ENCODE measurements at regions not wholly inside any gene's neighbourhood (a gene's known extent, or its start where the extent isn't known, plus 50 kb on each side); places are given as distances from the start of the nearest gene placed in this dataset.
A peak's percentile ranks its signal among the peaks of the same experiment; 100 is the strongest.

DNA sequence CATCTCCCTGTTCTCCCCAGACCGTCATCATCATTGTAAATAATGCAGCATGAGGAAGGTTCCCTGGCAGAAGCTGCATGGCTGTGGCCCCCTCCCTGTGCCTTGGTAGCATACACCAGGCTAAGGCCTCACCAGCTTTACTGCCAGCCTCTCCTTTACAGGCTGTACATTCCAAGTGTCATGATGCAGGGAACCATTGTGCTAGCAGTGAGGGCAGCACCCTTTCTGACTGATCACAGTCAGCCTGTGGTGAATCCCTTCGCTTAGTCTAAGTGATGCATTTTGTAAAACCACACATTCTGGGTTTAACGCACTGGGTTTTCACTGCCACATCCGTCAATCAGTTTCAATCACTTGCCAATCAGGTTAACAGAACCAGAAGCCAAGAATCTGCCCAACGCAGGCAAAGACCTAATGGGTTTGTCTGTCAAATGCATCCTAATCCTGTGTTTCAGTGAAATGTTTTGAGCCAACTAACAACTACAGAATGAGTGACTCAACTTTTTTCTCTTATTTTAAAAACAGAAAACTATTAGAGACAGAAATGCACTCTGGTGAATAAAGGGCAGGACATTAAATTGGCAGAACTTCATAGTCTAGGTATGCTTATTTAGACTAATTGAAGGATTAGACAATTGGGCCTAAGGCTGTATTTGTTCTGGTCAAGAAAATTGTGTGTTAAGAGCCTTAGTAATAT, 225.9 kb upstream of the DPH6 start:
- DNase-seq (ENCODE audit: low spot score), result no peak

- DNase-seq (ENCODE audit: low spot score), result no peak
Observed at GRCh38 chr15:35774653-35775052, 228.7 kb upstream of the DPH6 start.

DNA sequence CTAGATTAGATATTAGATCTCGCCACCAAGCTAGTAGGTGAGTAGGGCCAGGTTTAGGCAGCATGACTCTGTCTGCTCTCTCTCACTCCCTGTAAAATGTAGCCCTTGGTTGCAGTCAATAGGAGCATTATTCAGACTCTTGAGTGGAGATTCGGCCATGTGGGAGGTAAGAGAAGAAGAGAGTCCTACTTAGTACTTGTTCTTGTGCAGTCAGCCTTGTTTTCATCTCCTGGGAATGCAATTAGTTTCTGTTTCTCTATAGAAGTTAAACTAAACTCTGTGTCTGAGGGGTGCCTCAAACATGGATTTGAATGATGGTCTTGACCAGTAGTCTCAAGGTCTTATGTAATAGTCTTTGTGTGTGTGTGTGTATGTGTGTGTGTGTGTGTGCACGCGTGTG, 229.5 kb upstream of the DPH6 start:
- no peak for DNase-seq (ENCODE audit: low spot score)

- DNase-seq (ENCODE audit: low spot score), result no peak
Observed at GRCh38 chr15:35777061-35777460, 231.1 kb upstream of the DPH6 start.

GRCh38 chr15:35783203-35783602, 237.2 kb upstream of the DPH6 start:
- DNase-seq (ENCODE audit: low spot score), result no peak

DNA sequence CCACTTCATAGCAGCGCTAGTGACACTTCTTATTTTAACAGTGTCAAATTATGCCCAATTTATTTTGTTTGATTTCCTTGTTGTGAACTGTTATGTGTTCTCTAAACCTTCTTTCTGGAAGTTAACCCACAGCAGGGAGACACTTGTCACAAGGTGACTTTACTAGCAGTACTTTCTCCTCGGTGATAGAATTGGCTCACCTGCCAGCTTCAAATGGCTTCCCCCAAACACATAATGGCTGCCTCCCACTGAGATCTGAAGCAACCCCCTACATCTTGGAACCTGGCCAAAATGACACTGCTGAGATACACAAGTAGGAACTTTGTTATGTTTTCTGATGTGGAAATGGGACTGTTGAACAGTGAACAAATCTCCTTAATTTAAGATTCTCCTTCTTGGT, 238.8 kb upstream of the DPH6 start:
- peak; percentile 6 for DNase-seq (ENCODE audit: low spot score)

DNA sequence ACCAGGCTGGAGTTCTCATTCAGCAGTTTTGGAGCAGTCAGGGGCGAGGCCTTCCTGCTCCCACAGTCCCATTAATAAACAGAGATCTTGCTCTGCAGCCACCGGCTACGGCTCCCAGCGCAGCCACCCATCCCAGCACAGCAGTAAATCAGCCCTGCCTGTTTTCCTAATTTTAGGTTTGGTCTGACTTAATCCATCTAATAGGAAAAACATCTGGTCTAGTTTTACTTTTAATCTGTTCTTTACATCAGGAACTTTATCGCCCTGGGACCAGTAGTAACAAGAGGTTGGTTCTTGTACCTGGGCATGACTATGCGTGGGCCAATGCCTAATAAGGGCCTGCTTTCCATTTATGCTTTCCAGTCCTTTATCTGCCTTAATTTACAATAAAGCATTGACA, 264.0 kb upstream of the DPH6 start:
- no peak for DNase-seq (ENCODE audit: low spot score)

GRCh38 chr15:35813573-35813972, 267.6 kb upstream of the DPH6 start:
- no peak for DNase-seq (ENCODE audit: low spot score)

DNA sequence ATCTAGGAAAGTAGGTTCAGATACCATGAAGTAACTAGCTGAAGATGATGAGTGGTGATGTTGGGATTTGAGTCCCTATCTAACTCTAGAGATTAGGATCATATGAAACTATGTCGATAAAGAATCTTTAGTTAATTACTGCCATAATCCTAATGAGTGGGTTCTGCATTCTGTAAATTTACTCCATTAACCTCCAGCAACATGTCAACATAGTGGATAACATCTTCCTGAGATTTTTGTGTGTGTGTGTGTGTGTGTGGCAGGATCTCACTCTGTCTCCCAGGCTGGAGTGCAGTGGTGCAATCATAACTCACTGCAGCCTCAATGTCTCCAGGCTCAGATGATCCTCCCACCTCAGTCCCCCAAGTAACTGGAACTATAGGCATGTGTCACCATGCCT, 272.9 kb upstream of the DPH6 start:
- no peak for DNase-seq (ENCODE audit: low spot score)

GRCh38 chr15:35822153-35822552, 276.2 kb upstream of the DPH6 start:
- DNase-seq (ENCODE audit: low spot score), result no peak

DNA sequence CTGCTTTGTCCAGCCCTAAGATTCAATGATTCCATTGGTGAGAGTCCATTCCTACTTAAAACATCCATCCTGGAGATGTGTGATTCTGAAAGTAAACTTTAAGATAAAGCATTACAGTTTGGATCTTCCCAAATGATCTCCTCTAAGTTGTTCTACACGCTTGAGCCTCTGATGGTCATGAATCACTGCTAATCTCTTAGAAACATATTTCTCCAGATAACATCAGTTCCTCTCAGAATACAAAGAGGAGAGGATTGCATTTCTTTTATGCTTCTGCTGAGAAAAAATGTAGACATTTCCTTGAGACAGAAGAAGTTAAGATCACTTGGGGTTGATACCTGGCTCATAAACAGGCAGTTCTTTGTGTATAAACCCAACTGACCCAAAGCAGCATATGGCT, 281.2 kb upstream of the DPH6 start:
- no peak for DNase-seq (ENCODE audit: low spot score)

DNA sequence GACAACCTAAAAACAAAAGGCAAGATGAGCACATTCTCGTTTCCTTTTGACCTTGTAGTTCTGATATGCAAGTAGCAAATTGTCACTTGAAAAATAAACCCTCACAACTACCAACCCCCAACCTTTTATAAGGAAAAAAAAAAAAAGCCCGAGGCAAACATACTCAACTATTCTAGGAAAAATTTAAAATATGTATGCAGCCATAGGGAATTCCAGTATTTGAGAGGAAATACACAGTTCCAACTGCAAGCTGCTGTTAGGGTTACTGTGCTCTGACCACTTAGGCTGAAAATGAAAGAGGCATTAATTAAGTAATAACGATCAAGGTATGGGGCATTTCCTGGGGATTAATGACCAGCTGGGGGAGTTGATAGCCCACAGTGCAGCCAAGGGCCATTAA, 281.9 kb upstream of the DPH6 start:
- DNase-seq (ENCODE audit: low spot score), result no peak

DNA sequence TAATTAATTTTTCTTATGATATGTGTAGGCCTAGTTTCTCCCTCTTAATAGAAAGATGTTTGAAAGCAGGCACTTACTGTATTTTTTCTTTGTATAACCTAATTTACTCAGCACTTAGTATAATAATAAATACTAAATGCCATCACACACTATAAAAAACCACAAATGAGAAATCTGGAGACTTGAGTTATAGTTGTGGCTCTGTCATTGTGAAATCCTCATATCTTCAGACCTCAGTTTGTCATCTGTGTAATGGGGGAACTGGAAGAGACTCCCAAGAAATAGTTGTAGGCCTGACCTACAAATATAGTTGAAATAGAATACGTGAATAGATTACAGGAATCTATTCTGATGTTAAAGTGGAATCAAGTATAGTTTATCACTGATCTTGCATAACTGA, 287.6 kb upstream of the DPH6 start:
- DNase-seq (ENCODE audit: low spot score), result no peak

- DNase-seq (ENCODE audit: low spot score), result no peak
Observed at GRCh38 chr15:35834216-35834830, 288.4 kb upstream of the DPH6 start.

- no peak for DNase-seq (ENCODE audit: low spot score)
Observed at GRCh38 chr15:35834866-35835265, 288.9 kb upstream of the DPH6 start.

- DNase-seq (ENCODE audit: low spot score), result no peak
Observed at GRCh38 chr15:35838424-35839111, 292.6 kb upstream of the DPH6 start.

DNA sequence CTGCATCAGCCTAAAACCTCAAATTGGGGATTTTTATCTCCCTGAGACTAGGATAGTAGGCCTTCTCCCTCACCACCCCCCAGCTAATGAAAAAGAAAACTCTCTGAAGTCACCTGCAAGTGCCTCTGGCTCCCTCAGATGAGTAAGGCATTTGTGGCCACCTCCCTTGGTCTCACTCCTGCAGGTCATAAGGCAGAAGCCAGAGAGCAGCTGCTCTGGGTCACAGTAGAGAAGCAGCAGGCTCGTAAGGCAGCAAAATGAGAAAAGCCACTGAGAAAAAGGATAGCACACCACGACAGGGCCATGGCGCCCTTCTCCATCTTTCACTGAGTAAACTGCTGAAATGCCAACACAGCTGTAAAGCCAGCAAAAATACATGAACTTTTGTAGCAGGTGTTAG, 296.7 kb upstream of the DPH6 start:
- no peak for DNase-seq (ENCODE audit: low spot score)

DNA sequence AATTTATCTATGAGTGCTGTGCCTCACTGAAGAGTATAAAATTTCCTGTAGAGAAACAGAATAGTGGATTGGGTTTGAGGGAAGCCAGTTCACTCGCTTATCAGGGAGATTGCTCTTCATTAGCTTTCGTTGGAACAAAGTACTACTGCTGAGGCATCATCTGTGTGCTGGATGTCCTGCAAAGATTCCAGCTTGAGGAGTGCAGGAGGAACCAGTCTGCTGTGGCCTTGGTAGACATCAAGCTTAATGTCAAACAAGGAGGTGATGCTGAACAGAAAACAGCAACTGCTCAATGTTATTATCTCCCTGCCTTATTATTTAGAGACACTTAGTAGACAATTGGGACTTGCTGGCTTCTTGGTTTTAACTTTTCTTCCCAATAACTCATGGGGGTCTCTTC, 297.5 kb upstream of the DPH6 start:
- no peak for DNase-seq (ENCODE audit: low spot score)

DNA sequence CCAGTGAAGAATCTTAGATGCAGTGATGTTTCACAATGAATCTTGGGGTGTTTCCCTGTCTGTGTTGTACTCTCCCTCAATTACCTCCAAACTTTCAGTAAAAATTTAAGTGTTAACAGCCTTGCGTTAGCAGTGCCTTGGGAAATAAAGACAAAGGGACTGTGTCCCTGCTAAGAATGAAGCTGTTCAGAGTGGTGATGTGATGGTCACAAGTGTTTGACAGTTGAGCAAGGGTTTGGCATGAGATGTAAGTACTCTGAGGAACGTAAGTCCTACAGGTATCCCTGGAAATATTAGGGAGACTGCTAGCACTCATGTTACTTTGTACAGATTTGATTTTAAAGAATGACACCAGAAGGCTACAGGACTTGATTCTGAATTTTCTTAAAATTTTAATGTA, 304.3 kb upstream of the DPH6 start:
- DNase-seq (ENCODE audit: low spot score), result no peak

DNA sequence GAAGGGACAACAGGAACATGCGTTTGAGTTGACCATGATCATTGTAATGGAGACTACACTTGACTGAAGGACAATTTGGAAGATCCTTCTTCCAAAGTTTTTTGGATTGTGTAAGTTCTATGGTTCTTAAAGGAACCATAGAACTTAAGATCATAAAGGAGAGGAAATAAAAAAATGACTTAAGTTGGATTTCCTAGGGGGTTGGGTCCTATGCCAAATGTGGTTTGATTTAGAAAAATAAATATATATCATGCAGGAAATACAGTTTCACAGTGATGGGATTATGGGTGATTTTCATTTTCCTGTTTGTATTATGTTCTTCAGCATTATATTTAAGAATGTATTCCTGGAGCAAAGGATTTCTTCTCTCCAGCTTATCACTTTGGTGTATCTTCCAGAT, 305.5 kb upstream of the DPH6 start:
- DNase-seq (ENCODE audit: low spot score), result no peak

DNA sequence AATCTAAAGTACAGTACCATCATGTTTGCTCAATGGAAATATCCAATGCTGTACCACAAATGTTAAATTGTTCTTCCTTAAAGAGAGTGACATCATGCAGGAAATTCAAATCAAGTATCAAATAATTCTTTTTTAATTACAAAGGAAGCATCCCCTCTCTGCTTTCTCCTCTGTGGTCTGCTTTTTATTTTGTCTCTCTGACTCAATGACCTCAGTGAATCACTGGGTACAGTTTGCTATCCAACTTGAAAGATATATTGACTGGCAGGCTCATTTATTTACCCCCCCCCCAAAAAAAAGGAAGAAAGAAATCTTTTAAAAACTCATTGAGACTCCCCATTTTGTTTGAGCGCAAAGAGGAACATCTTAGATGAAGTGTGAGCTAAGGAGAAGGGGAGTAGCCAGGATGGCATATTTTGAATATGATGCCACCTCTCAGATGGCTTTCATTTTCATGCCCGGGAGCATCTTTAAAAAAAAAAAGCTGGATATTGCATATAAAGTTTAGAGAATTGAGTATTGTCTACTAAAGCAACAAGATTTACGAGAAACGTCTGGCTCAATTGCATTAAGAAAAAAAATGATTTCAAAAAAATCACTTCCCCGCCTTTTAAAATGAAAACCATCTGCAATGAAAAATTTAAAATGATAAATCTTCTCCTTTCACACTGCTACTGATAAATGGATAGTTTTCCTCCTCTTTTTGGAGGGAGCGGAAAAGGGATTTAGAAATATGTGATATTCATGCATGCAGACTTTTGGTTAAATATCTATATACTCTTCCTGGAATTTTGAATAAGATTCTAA, 307.1 kb upstream of the DPH6 start:
- no peak for DNase-seq (ENCODE audit: low spot score)

- DNase-seq (ENCODE audit: low spot score), result no peak
Observed at GRCh38 chr15:35854316-35854715, 308.4 kb upstream of the DPH6 start.
